Omental fat pad (tissue), 3 donors: ENCODE measurements at regions not wholly inside any gene's neighbourhood (a gene's known extent, or its start where the extent isn't known, plus 50 kb on each side); places are given as distances from the start of the nearest gene placed in this dataset.
"Not testable (repeated sequence)": the region's sequence is repeated elsewhere in the genome, so short reads cannot be mapped to it uniquely, and the experiment has no call there.

Experiments used
- ATAC-seq: fragments of 150-250 bp; one replicate; pipeline ENCODE4 v1.9.1; 2016; ENCODE audit warnings: mild to moderate bottlenecking, moderate library complexity; ENCODE audit not compliant: low FRiP score
- DNase-seq: peaks from one replicate; pipeline ENCODE4 v3.0.0-alpha.2; 2019; ENCODE audit warnings: low spot score
- CTCF ChIP-seq, 3 donors: fragments of 450-650 bp; IDR thresholded peaks; one replicate each; pipeline ENCODE4 v1.5.1; 2016 to 2017; ENCODE audit warnings: antibody characterized with exemption in 3 of 3, mild to moderate bottlenecking in 3 of 3, moderate library complexity in 2 of 3

GRCh38 chr15:62513893-62514292 lies 348.8 kb upstream of the C2CD4B start:
- no peak for TF ChIP-seq CTCF (IDR thresholded peaks at IDR 0.05)
- DNase-seq (no peak), ATAC-seq (no peak)

GRCh38 chr15:62515696-62516395 lies 350.8 kb upstream of the C2CD4B start:
- no peak for ATAC-seq
- TF ChIP-seq CTCF (IDR thresholded peaks at IDR 0.05): no peak
- no peak for DNase-seq

- no peak for TF ChIP-seq CTCF (IDR thresholded peaks at IDR 0.05)
- DNase-seq: no peak
- ATAC-seq: no peak
Observed at GRCh38 chr15:62517541-62517940, 352.5 kb upstream of the C2CD4B start.

GRCh38 chr15:62518666-62519065 lies 353.6 kb upstream of the C2CD4B start:
- ATAC-seq, DNase-seq: not testable (repeated sequence)

- ATAC-seq (no peak), DNase-seq (no peak)
Observed at GRCh38 chr15:62519900-62520299, 354.8 kb upstream of the C2CD4B start.

GRCh38 chr15:62520887-62521286 lies 355.8 kb upstream of the C2CD4B start:
- DNase-seq: no peak
- no peak for TF ChIP-seq CTCF (IDR thresholded peaks at IDR 0.05)
- no peak for ATAC-seq

More at GRCh38 chr15:62519900-62520299, 354.8 kb upstream of the C2CD4B start:
- no peak for TF ChIP-seq CTCF (IDR thresholded peaks at IDR 0.05)

GRCh38 chr15:62521396-62521795 lies 356.3 kb upstream of the C2CD4B start:
- no peak for ATAC-seq
- no peak for TF ChIP-seq CTCF (IDR thresholded peaks at IDR 0.05)
- DNase-seq: no peak
